Activated CD4-positive, alpha-beta T cell treated with anti-CD3 and anti-CD28 coated beads for 48 hours (primary cell): ENCODE measurements at regions not wholly inside any gene's neighbourhood (a gene's known extent, or its start where the extent isn't known, plus 50 kb on each side); places are given as distances from the start of the nearest gene placed in this dataset.

Experiments used
- DNase-seq: peaks from one replicate; pipeline ENCODE4 v3.0.0-alpha.2; 2020

DNA sequence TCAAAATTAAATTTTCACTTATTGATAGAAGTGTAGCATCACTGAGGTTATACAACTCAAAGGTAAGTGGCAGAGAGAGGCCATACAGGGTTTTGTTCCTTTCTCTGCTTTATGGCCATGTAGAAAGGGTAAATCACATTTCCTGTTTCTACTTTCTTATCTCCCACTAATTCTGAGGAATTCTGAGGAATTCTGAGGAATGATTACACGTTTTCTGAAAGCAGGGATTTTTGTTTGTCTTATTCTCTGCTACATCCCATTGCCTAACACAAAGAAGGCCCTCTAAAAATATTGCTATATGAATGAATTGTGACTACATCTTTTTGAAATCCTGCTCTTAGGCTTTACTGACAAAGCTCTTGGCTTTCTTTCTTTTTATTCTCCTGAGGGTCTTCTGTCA is 516.9 kb upstream of the ZNF608 start:
- no peak for DNase-seq

DNA sequence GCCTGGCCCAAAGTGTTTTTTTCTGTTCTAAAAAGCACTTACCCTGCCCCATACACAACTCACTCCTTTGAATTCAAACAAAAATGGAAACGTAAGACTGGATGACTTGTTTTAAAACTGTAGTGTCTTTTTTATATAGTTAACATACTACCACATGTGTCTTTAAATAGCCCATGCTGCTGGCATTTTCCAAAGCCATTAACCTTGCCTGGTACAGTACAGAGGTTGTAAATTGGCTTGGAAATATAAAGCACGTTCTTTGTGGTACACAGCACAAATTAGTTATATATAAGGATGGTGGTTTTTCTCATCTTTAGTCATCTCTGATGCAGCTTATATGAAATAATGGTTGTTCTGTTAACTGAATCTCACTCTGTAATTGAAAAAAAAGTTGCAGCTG is 519.7 kb upstream of the ZNF608 start:
- no peak for DNase-seq

DNA sequence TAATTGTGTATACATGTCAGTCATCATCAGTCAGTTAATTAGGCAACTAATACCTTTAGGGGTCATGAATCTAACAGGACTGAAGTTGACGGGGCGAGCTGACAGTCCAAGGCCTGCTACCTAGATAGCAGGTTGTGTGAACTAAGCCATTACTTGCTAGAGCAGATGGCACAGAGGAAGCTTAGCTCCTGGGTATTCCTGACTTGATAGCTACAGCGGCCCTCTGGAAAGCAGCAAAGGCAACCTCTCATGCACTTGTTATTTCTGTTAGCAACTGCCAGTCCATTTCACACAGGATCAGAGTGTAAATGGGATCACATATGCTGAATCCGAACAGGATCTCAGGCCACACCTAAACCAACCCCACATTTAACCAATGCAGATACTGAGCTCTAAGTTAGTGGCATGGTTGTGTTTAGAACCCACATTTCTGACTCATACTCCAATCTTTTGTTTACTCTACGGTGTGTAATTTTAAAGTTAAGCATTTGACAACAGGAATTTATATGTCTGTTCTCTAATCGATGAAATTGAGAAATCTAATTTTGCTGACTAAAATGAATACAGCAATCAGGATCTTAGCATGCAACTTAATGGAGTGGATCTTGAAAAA is 521.3 kb upstream of the ZNF608 start:
- DNase-seq, result no peak

DNA sequence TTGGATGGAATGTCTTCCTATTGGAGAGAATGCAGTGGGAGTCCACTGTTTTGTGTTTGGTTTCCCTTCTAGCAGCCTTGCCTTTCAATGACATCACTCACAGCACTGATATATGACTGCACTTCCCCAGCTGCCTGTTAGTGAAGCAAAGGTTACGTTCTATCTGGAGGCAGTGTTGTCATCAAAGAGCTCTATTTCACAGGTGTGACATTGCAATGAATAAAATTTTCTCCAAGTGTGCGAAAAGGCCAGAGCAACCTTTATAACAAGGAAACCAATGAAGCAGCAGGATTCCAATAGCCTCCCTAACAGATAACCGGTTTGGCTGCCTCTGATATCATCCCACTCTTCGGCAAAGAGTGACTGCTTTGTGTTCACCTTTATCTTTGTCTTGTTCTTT is 523.5 kb upstream of the ZNF608 start:
- DNase-seq, result no peak

DNA sequence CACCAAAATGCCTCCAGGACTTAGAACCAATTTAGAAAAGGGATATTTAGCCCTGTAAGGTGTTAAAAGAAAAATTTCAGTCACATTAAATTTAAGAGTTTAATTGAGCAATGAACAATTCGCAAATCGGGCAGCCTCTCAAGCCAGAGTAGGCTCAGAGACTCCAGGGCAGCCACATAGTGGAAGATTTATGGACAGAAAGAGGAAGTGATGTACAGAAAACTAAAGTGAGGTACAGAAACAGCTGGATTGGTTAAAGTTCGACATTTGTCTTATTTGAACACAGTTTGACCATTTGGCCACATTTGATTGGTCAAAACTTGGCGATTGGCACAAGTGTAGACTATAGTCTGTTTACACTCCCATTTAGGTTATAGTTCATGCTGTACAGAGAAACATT is 525.9 kb upstream of the ZNF608 start:
- DNase-seq, result no peak

DNA sequence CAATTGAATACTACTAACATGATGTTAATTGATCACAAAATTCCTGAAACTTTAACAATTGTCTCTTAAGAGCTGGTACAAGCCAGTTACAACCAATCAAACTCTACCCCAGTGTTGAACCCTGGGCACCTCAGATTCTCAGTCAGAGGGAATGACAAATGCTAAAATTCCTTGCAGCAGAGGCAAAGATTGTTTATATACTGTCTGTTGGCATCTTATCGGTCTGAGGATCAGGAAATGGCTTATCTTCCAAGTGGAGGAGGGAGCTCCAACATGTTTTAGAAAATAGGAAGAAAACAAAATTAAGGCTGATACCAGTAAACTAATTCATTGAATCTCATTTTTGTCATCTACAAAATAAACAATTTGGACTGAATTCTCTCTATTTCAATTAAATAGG is 527.8 kb upstream of the ZNF608 start:
- no peak for DNase-seq

DNA sequence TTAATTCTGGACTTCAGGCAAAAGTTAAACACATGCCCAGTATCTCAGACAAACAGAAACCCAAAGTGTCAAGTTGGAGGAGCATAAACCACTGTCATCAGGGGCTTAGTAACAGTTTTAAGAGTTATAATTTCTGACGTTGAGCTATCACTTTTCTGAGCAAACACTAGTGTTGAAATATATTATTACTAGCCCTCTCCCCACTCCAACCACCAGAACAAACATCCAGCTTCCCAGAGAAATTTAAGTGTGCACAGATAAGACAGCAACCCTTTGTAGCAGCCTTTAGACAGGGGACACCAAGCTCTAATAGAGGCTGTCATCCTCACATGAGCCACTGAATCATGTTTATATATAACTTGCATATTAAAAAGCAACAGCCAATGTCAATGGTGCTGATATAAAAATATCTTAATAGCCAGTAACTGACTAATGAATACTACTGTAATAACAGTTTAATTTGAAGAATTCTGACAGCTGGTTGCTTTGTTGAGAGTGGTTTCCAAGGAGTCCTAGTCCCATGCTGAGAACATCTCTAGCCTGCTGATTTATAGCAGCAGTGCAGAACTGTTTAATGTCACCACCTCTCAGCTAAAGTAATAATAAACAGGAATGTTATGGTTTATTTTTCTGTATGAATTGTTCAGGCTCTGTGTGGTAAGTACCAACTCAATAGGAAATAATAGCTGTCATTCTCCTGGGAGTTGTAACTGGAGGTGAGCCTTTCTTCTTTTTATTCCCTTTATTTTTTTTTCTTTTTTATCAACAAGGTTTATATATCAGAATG is 528.7 kb upstream of the ZNF608 start:
- DNase-seq, result no peak

DNA sequence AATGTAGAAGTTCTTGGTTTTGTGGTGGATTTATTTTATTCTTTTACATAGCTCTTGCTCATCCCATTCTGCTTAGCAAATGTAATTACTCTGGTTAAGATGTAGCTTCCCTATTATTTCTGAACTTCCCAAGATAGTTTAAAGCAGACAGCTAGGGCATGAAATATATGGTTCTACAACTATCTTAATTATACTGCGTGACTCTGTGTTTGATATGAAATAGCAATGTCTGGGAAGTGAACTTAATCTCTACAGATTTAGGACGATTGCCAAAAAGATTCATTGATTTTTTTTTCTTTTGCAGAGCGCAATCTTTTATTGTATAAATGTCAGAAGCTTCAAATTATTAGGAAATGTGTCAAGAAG is 529.3 kb upstream of the ZNF608 start:
- no peak for DNase-seq

DNA sequence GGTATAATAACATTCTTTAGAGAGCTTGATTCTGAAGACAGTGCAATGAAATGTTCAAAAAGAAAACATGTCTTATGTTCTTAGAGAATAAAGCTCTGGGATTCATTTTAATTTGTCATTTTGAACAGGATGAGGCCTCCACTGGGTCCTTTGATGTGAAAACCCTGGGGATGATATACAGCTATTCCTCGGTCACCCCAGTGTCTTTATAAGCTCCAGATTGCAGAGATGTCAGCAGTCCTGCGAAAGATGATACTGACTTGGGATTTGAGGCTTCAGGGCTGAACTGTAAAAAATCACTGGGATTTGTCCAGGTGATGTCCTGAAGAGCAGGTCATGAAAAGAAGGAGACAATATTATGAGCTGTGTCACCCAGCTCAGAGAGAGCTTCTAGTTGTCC is 529.7 kb upstream of the ZNF608 start:
- no peak for DNase-seq

DNA sequence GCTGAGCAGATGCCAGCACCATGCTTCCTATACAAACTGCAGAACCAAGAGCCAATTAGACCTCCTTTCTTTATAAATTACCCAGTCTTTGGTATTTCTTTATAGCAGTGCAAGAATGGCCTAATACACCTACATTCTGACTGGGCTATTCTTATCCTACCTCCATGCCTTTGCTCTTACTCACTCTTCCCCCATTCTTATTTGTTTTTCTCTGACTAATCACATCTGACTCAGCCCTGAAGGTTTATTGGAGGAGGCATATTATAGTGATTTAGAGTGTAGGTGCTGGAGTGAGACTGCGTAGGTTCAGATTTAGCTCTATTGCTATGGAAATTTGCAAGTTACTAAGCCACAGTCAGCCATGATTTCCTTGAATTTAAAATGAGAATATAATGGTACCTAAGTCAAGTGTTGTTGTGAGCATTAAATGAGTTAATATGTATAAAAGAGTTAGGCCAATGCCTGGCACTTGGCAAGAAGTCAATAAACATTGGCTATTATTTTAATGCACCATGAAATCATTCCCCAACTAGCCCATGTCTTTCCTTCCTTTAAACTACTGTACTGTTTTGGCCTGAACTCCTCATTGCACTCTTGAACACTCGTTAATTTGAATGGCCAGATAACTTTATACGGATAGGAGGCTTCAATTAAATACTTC is 531.2 kb upstream of the ZNF608 start:
- DNase-seq, result no peak

DNA sequence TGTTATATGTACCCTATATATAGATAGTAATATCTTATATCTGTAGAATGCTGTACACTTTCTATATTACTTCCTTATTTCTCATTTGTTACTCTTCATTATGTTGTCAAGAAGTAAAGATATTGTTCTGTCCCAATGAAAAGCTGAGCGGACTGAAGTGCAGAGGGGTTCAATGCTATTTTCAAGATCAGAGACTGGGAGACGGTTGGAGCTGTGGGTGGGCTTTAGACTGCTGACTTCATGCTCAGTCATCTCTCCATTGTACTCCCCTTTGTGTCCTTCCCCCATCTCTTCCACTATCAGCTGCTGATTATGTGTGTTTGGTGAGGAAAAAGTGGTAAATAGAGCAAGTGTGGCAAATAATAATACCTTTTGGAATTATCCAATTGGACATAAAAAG is 532.3 kb upstream of the ZNF608 start:
- no peak for DNase-seq

DNA sequence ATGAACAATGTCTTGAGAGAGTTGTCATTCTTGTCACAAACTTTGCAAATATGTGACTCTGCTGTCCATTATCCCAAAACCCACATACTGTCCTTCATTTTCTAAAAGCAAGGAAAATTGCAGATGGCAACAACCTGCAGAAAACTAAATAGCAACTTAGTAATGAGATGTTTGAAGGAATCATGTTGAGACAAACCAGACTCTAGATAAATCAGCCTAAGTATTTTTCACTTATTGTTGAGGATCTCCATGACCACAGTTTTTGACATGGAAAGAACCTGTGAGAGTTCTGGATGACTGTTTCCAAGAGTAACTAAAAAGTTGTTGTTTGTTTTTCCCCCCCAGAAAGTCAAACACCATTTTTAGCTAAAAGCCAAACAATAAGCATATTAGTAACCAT is 535.2 kb upstream of the ZNF608 start:
- no peak for DNase-seq

DNA sequence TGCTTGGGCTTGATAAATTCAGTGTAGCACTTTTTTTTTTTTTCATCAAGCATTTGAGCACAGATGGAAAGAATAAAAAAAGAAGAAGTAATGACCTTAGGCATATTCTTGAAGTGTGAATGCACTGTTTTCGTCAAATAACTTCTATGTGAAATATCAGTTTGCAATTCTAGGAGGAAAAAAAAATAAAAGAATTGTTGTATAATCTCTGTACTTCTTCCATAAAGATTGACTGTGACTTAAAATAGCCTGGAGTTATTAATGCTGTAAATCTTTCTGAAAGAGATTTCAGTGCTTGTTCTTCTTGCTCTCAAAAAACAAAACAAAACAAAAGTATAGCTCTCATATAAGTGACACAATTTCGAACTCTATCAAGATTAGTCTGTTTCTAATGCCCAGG is 536.9 kb upstream of the ZNF608 start:
- DNase-seq, result no peak

DNA sequence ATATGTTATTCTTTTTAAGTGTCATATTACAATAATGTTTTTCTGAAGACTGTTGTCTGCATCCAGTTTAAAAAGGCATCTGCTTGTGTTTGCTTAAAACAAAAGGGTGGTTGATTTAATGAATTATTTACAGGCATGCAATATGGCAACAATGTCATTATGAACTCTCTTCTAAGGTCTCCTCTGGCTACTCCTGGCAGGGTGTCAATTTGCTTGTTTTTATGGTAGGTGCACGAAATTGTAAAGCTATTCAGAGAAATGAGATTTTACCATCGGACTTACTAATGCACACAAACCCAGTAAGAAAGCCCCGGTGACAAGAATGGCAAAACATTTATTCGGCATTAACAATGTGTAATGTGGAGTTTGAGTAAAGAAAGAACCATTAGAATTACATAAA is 539.8 kb upstream of the ZNF608 start:
- DNase-seq, result no peak

DNA sequence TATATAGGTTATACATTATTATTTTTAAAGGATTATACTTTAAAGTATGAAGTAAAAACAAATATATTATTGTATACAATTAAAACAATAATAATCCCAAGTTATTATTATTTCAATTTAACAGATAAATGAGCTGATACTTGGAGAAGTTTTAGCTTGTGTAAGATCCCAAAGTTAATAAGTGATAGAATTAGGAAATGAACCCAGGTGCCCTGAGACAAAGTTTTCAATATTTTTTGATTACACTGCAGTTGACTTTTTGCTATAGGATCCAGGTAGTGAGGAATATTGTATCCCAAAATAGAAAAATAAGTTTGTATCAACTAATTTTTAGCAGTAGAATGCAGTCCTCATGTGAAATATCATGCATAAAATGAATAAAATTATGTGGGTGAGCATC is 543.2 kb upstream of the ZNF608 start:
- no peak for DNase-seq

DNA sequence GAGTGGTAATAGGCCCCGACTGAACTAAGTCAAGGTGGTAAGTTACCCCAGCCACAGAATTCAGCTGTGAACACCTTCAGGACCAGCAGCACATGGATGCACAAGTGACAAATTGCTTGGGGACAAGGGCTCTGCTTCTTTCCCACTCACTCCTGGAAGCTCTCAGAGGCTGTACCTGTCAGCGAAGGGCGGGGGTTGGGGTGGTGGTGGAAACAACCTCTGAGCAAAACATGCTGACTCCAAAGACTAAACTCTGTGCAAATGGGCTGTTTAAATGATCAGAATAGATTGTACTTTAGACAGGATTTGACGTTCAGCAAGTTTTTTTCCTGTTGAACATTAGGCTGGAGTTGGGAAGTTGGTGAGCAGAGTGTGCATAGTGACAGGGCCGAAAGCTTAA is 544.5 kb upstream of the ZNF608 start:
- DNase-seq, result no peak

DNA sequence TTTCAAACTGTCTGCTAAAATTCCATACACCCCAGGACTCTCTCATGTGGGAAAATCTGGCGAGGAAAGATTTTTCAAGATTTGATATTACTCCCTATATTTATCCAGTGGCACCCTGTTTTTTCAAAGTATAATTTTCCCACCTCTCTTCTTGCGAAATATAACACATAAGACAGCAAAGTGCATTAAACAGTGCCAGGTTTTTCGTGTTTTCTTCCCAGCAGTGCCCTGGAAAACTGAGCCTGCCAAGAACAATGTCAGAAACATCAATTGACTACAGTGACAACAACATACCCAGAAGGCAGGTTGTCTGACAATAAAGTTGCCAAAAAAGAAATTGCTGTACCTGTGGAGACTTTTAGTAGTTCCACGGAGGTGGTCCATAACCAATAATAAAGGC is 545.0 kb upstream of the ZNF608 start:
- no peak for DNase-seq

DNA sequence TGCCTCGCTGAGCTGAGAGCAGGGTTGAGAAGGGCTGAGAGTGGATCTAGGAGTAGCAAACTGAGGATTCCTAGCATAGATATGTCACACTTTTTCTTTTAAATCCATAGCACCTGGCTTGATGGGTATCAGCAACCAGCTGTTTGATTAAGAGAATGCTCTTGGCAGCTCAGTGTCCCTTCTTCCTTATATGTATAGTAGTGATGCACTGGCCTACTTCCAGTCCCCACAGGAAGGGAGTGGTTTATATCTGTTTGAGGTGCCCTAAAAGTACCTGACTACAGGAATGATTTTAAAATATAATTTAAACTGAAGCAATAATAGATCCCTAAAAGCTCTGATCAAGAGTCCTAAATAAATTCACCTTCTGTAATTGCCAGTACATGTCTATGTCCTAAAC is 546.8 kb upstream of the ZNF608 start:
- DNase-seq, result no peak

DNA sequence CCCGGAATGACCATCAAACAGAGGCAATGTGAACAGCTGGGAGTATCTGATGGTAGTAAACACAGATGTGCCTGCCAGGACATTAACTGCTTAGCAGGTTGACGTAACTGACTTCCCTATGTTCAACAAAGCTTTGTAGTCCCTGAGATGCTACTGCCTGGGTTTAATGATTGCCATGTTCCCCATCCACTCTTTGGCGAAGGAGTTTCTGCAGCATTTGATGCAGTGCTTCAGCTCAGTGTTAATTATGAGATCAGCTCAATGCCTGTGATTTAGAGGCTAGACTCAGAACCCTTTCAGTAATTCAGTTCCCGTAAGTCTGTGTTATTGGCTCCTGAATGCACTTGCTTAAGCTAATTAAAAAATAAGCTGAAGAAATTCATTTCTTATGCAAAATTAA is 547.3 kb upstream of the ZNF608 start:
- DNase-seq, result no peak

DNA sequence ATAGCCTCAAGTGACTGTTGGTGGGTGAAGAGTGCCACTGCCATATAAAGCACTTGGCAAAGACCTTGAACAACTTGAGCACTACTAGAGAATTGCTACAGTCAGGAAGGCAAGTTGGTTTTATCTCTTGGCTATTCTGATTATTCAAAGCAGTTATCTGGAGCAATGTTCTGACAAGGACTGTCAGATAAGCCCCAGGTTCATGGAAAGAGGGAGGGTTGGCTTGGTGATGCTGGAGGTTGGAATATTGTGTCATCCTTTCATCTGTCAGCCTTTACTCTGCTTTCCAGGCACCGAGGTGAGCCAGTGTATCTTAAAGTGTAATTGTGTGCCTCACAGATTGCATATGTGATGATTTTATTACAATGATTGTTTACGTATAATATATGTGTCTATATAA is 548.4 kb upstream of the ZNF608 start:
- DNase-seq, result no peak

DNA sequence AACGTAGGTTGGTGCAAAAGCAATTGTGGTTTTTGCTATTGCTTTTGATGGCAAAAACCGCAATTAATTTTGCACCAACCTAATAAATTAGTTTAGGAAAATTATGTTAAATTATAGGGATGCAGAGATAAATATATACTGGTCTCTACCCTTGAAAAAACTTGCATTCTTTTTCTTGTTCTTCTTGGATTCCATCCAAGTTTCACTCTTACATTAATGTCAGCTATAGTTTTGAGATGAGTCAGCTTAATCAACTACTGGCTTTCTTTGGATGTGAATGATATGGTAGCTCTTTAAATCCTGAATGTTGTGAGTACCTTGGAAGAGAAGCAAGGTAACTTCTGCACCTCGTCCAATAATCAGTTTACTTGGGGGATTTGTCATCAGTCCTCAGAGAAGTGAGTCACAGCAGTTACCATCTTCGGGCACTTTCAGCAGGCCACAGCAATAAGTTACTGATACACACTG is 549.0 kb upstream of the ZNF608 start:
- no peak for DNase-seq

DNA sequence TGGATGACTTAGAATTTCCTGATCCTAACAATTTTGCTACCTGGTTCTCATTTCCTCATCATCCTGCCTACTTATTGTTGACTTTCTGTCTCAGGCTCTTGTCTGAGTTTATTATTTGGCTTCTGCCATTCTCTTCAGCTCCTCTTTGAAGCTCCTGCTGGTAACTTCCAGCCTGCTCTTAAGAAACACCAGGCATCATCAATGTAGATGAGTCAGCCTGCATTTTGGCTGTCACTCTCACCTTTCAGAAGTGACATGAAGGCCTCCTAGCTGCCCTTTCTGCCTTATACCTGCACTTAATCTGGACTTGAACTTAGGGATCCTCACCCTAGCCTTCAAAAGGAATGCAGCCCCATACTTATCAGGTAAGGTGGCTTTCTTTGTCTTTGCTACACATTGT is 551.8 kb upstream of the ZNF608 start:
- no peak for DNase-seq

DNA sequence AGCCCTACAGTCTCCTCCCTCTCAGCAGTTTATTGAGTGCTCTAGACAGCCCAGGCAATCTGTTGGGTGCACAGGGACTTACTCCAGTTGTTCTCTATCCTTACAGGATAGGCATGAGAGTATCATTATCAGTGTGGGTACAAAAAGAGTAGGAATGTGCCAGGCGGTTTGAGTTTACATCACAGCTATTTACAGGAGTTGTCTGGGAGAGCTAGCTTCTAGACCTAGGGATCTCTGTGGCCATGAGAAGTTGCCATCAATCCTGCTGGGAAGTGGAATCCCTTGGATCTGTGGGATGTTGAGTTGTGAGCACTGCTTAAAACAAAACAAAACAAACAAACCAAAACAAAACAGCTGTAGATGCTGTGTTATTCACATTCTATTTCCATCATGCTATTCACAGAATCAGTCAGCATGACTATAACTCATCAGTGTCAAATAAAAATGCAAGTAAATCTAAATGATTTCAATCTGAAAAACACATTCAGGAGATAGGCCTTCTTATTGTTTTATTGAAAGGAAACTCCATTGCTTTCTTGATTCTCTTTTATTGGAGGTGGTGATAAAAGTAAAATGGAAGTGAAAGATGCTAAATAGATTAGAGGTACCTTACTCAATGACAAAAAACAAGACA is 552.4 kb upstream of the ZNF608 start:
- no peak for DNase-seq

DNA sequence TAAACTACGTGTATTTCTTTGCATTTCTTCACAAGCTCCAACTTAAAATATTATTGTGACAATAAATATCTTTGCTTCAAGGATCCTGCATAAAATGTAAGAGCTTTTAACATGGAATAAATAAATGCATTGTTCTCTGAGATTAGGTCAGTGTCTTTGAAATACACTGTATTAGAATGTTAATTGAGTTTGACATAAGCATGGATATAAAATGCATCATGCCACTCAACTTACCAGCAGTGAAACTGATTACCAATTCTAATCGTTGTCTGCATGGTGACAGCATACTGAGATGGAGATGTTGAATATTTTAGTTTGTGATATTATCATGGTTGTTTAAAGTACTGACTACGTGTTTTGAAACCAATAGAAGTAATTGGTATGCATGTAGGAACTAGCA is 555.3 kb upstream of the ZNF608 start:
- no peak for DNase-seq
